ENCODE measurements at regions not wholly inside any gene's neighbourhood (a gene's known extent, or its start where the extent isn't known, plus 50 kb on each side); places are given as distances from the start of the nearest gene placed in this dataset.

DNA sequence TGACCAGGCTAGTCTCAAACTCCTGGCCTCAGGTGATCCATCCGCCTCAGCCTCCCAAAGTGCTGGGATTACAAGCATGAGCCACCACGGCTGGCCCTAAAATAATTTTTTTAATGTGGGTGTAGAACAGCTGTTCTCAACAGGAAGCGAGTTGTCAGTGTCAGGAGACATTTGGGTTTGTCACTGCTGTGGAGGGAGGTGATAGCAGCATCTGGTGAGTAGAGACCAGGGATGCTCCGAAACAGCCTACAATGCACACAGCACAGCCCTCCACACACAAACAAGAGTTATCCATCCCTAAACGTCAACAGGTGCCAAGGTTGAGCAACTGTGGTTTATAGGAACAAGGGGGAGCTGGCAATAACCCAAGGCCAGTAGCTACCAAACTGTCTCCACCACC, 243.4 kb upstream of the STS start:
- no peak for DNase-seq

DNA sequence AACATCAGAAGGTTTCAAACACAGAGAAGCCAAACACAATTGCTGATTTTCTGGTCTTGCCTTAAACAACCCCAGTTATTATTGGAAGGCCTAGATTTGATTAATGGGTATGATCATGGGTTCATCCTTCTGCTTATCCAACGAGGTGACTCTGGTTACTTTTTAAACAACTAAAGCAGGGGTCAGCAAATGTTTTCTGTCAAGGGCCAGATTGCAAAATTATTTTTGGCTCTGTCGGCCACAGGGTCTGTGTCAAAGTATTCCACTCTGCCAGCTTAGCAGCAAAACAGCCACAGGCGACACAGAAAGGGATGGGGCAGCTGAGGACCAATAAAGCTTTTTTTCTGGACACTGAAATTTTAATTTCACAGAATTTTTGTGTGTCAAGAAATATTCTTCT, 249.1 kb upstream of the STS start:
- no peak for DNase-seq

DNA sequence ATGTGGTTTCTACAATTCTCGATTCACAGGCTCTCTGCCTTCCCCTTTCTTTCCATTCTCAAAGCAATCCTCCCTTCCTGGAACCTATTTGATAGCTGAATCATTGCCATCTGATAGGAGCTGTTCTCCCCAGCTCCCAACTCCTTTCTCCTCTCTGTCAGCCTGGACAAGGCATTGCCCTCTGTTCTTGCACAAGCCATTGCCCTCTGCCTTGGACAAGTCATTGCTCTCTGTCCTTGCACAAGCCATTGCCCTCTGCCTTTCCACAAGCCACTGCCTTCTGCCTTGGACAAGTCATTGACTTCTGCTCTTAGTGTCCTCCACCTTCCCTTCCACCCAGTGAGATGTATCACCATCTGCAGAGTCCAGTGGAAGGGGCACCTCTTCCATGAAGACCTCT, 256.1 kb upstream of the STS start:
- no peak for DNase-seq

DNA sequence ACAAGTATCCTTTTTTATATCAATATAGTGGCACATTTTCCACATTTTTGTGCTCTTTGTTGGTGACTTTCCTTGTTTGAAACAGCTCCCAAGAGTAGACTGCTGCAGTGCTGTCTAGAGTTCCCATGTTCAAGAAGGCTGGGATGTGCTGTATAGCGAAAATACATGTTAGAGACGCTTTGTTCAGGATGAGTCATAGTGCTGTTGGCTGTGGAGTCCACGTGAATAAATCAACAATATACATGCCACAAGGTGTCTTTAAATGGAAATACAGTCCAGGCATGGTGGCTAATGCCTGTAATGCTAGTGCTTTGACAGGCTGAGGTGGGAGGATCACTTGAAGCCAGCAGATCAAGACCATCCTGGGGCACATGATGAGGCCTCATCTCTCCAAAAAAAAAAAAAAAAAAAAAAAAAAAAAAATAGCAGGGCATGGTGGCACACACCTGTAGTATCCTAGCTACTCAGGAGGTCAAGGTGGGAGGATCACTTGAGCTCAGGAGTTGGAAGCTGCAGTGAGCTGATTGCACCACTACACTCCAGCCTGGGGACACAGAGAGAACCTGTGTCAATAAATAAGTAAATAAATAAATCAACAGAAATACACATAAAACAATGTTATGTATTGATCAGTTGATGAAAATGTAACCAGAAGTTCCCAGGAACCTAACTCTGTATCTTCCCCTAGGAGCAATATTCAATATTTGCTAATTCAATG, 256.8 kb upstream of the STS start:
- DNase-seq: no peak

DNA sequence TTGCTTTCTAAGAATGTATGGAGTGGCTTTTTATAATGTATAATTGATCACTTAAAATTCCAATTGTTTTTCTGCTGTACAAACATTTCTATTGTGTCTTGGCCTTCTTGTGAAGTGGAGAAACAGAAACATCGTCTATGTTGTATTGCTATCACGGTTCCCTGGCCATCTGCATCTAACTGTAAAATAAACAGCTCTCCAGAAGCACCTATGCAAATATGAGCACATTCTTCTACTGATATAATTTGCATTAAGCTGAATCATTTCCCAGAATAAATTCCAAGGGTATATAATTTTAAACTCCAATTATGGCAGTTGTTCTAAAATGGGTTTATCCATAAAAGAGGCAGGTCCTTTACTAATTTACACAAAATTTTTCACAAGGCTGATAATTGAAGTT, 261.6 kb upstream of the STS start:
- DNase-seq: no peak

DNA sequence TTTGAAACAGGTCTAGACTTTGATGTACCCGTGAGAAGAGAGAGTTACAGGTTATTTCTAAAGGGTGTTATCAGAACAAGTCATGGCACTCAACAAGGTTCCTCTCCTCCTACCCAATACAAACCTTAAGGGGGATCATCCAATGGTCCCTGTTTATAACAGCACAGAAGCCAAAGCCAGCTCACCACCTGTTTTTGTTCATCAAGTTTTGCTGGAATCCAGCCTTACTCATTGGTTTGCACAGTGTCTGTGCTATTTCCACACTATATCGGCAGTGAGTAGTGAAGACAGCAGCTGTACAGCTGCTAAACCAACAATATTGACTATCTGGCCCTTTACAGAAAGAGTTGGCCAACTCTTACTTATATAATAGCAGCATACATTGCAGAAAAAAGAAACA, 262.1 kb upstream of the STS start:
- no peak for DNase-seq

DNA sequence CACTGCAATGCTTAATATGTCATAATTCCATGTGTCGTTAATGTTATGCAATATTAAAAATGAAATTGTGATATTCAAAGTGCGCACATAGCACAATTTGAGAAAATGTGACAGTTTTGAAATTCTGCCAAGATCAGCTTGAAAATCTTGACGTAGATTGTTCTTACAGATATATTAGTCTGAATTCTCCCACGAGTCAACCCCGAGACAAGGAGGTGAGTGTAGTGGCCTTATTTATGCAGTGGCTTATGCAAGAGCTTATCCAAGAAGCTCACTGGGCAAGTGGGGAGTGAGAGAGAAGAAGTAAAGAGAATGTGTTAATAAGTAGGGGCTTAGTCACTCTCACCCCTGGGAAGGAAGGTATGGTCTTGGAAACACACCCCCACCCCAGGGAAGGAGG, 286.1 kb upstream of the STS start:
- DNase-seq: no peak

DNA sequence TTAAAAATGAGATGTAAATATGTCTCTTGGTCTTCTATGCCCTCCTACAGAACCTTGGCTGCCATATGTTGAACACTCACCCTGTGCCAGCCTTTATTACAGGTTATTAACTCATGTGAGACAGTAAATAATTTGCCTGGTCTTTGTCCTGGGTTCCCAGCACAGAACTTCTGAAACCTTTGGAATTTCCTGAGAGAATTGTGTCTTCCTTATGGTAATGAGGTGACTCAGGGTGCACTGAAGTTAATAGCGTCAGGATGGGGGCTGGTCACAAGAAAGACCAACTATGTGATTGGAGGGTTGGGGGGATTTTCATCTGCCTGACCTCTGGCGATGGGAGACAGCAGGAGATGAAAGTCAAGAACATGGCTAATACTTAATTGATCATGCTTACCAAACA, 289.8 kb upstream of the STS start:
- no peak for DNase-seq

DNA sequence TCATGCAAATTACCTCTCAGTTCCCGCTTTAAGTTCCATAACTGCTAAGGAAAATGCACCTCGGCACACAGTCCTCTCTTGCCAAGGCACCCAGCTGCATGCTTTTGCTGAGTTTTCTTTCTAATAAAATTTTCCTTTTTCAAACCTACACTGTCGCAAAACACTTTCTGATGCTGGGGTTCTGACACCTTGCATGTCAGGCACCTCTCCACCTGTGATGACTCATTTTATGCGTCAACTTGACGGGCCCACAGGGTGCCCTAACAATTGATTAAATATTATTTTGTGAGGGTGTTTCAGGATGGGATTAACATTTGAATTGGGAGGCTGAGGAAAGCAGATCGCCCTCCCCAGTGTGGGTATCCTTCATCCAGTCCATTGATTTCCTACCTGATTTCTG, 291.0 kb upstream of the STS start:
- no peak for DNase-seq

DNA sequence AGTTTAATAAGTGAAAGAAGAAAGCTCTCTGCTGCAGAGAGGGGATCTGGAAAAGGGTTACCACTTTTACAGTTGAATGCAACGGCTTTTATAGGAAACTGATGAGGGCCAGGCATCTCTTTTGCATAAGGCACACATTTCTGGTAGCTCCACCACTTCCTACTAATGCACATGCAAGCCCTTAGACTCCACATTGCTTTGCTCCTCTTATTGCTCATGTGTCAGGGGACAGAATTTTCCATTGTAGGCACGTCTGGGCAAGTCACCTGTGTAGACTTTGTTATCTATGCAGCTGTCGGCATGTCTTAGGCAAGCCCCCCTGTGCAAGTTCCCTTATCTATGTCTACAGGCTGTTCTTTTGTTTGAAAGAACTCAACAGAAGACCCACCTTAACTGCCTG, 294.6 kb upstream of the STS start:
- no peak for DNase-seq

DNA sequence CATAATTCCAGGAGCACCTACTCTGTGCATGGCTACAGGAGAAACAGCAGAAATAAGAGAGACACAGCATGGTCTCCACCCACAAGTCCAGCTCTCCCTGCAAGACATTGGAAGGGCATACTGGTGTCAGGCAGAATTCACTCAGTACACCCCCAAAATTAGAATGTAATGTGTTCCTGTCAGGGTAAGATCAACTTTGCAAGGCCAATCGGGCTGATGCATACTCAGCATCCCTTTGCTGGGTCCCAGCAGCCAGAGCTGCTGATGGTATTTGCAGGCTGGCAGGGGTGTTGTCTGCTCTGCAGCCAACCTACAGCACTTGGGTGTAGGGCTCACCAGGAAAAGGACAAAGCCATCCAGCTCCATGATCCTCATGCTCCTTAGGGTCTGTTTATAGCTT, 295.4 kb upstream of the STS start:
- DNase-seq: no peak

DNA sequence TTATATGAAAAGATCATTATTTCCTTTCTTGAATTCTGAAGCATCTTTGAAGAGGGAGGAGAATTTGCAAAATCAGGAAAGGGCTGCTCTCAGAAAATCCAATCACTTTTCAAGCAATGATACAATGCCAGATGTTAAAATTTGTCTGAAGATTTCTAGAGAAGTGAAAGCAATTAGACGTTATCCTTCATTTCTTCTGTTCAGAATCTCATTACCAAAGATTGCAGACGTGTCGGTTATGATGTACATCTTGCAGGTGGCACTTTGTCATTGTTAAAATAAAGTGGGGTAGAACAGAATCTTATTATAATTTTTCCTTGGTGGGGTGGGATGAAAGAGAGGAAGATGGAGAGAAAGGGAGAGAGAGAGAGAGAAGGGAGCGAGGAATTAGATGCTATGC, 296.4 kb upstream of the STS start:
- DNase-seq: no peak

DNA sequence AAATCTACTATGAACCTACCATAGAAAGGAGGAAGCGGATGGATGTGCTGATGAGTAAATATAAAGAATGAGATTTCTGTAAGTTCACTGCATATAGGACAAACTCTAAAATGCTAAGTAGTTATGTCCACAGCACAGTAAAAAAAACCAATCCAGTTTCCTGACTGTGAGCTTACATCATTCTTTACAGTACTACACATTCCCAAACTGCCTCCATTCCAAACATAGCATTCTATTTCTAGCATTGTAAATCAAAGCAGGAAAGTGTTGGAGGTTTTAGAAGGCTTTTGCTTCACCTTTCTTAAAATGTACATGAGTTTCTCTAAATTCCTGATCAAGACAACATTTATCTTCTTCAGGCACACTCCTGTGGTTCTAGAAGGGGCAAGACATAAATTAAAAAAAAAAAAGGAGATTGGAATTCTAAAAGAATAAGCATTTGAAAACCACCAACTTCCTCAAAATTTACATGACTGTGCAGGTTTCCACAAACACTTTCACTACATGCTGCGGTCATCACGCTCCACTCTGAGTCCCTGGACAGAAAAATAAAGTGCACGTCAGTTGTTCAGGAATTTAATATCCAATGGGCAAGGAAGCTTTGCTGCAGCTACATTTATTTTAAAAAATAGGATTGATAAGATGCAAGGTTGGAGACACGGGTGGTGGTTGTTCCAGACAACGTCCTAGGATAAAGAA, 297.6 kb upstream of the STS start:
- no peak for DNase-seq

DNA sequence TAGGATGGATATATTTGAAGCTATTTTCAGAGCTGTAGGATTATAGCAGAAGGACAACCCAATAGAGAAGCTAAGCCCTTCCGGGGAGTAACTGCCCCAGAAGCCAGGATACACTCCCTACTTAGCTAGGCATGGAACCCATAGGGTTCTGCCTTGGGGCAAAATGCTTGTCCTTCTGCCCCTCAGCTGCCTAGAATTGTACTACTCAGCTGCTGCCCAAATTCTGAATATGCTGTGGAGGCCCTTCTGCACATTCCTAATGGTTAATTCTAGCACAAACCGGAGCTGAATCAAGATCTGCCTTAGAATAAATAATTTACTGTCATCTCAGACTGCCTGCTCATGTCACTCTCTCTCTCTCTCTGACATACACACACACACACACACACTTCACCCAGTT, 297.7 kb upstream of the VCX3A start:
- DNase-seq: no peak

DNA sequence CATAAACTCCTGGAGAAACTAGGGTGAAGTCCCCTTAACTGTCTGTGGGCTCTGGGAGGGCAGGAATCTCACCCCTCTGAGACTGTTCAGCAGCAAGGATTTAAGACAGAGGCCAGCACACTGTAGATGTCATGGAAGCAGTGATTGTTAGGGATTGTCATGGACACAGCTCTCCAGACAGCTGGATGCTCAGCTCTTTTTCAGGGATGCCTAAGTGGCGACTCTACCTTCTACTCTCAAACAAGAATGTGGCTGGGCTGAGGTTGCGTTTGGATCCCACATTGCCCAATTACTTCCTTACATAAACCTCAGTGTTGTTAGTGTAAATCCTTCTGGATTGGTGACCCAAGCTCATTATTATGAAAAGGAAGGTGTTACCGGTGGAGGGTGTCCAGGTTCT, 291.9 kb upstream of the VCX3A start:
- no peak for DNase-seq

DNA sequence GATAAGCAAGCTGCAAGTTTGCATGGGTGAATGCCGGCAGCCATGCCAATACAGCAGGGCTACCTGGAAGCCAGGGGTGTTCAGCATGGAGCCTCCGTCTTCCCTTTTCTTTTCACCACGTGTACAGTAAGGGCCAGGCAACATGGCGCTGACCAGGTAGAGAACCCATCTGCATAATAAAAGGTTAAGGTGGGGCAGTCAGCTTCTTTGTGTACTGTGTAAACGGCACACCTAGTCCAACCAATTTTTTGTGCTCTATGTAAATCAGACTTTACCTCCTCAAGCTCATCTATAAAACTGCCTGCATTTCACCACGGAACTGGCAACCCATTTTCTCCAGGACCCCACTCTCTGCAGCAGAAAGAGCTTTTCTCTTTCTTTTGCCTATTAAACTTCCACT, 286.8 kb upstream of the VCX3A start:
- DNase-seq: no peak

DNA sequence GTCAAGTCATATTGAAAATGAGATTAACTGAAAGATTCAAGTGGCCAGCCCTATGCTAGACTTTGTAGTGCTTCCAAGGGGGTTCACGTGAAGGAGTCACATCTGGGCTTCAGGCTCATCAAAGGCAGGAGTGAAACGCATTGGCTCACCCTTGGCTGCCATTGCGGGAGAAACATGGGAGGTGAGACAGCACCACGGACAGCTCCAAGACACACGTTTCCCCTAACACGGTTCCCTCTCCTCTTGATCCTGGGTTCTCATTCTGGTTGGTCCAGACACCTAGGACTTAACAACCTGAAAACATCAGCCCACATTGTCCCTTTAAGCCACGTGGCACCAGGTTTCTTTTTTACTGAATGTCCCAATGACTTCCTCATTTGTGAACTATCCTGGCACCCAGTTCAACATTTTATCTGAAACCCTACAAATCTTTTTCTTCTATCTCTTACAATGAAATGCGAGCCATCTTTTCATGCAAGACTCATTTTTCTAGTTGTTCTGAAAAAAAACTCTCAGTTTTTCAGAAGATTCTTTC, 279.0 kb upstream of the VCX3A start:
- no peak for DNase-seq

DNA sequence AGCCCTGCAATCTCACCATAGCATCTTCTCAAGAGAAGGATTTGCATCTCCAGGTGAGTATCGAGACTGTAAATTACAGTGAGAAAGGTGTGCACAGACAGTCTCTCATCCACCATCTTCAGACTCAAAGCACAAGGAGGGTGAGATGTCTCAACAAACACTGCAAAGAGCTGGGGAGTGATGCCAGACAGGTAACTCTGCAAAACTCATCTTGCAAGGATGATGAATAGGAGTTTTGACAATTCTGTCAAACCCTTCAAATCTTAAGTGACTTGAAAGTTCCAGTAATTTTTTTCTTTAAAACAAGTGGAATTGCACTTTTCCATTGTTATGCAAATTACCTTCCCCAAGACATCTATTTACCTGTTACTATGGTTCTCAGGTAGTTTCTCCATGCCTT, 277.2 kb upstream of the VCX3A start:
- DNase-seq: no peak

DNA sequence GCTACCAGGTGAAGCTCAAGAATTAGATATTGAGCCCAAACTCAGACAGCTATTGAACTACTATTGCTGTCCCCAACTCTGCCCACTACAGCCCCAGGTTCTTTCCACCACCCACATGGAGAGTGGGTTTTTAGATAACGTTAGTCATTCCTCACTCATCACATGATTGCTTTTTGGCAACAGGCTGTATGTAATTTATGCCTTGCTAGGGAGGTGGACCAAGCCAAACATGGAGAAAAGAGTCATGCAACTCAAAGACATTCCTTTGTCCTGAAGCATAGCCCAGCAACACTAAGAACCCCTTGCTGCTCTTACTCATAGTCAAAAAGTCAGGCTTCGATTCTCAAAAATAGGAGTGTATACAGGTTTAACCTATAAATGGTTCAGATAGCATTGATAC, 275.9 kb upstream of the VCX3A start:
- no peak for DNase-seq

DNA sequence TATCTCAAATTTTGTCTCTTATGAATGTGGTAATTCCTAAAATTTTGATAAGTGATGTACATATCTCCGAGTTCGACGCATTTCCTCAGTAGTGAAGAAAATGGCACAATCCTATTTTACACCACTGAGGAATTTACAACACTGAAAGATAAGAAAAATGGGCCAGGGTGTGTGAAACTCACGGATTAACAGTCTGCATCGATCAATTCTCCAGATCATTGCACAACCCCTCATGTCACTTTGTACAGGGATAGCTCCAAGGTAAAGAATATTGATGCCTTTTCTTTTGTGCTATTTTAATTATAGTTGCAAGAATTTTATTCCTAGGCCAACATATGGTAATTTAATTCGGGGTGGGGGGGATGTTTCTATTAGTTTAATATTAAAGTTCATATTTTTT, 268.7 kb upstream of the VCX3A start:
- DNase-seq: no peak

DNA sequence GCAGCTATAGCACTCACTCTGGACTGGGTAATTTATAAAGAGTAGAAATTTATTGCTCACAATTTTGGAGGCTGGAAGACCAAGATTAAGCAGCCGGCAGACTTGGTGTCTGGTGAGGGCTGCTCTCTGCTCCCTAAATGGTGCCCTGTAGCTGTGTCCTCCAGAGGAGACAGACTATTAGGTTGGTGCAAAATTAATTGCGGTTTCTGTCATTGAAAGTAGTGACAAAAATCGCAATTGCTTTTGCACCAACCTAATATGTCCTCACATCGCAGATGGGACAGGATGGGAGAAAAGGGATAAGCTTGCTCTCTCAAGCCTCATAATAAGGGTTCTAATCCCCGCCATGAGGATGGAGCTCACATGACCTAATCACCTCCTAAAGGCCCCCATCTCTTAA, 258.1 kb upstream of the VCX3A start:
- no peak for DNase-seq

DNA sequence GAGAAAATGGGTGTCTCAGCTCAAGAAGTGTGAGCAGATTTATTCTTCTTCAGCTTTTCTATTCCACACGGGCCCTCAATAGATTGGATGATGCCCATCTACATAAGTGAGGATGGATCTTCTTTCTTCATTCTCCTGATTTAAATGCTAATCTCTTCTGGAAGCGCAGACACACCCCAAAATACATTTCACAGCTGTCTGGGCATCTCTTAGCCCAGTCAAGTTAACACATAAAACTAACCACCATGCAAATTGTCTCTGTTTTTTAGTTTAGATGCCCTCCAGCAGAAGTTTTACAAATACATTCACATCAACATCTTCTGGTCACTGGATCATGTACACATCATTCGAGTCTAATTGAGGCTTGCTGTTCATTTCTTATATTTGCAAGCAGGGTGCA, 249.0 kb upstream of the VCX3A start:
- no peak for DNase-seq

DNA sequence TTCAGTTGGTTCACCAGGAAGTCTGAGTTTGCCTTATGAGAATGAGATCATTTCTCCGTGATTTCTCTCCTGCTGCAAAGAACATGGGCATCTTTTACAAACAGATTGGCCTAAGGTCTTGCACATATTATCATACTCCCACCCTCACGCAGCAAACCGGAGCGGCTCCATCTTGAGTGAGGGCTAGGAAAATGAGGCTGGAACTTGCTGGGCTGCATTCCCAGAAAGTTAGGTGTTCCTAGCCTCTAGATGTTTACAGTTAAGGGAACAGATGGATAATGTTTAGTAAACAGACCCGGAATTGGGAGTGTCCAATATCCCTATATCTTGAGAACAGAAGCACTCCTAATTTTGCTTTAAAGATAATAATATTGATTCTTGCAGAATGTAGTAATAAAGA, 247.9 kb upstream of the VCX3A start:
- DNase-seq: no peak

DNA sequence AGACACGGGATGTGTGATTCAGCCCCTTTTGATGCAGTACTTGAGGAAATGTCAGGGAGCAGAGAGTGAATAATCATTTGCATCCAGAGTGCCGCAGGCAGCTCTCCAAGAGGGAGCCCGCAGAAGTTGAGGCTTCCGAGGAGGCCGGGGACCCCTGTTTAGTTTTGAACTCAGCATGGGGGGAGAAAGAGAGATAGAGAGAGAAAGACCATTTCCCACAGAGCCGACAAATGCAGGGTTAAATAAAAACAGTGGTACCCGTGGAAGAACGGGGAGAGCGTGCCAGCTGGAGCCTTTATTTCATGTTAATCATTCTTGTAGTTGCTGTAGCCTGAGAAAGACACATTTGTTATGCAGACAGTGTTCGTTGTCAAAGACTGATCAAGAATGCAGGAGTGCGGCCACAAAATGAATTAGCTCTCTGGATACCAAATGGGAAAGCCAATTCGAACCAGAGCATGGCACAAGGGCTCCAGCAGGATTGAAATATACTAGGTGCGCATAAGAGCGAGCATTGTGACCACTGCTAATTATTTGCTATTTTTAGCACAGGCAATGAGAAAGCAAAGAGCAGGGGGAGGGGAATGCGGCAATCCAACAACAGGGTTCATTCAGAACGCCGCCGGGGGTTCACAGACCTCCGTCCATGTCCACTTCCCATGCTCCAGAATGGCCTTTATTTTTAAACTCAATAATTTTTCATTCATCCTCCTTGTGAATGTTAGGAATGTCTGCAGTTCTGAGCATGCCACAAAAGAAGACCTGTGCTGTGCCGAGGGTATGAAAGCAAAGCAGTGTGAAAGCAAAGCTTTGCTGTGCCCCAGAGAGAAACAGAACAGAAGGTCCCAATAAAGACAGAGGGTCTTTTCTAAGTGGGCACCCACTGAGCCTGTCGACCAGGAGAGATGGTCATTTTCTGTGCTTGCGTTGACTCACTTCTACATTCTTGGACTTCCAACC, 243.9 kb upstream of the VCX3A start:
- no peak for DNase-seq
